Stimulated activated CD4-positive, alpha-beta T cell treated with anti-CD3 and anti-CD28 coated beads, Interleukin-1b, Interleukin-23, amount 100 ng/mL, for 4 hours (primary cell): ENCODE measurements at regions not wholly inside any gene's neighbourhood (a gene's known extent, or its start where the extent isn't known, plus 50 kb on each side); places are given as distances from the start of the nearest gene placed in this dataset.

ENCODE experiments used
- DNase-seq, 2 donors: peaks; one replicate each; pipeline ENCODE4 v3.0.0-alpha.2; 2020; ENCODE audit warnings: low read depth in 2 of 2

DNA sequence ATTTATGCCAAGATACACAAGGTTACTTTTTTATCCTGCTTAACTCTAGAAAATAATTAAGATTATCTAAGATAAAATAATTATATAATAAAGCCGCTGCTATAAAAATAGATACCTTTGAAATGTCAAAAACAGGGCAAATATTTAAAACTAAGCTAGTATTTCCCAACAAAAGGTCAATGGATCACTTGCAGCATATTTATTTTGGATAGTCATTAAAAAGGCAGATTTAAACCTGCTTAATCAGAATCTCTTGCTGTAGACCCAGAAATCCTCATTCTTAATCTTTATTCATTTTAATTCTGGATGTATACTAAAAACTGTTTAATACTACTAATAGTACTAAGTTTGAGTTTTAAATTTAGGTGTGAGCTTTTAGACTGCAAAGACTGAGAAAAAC lies 139.0 kb upstream of the CWC22 start:
- no peak for DNase-seq

DNA sequence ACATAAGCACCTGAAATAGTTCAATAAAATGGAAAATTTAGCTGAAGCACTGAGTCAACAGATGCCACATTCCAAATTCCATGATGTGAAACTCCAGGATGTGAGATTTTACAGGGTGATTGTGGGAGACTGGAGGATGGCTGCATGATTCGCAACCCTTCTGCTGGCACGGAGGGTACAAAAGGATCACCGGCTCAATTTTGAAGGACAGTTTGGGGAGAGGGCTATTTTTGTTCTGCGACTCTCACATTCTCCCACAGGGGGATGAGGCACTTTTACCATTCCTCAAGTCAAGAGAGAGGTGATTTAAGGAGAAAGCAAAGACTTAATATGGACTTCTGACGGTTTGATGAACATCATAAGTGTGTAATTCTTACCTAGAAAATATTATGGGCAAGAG lies 138.1 kb upstream of the CWC22 start:
- DNase-seq: no peak

DNA sequence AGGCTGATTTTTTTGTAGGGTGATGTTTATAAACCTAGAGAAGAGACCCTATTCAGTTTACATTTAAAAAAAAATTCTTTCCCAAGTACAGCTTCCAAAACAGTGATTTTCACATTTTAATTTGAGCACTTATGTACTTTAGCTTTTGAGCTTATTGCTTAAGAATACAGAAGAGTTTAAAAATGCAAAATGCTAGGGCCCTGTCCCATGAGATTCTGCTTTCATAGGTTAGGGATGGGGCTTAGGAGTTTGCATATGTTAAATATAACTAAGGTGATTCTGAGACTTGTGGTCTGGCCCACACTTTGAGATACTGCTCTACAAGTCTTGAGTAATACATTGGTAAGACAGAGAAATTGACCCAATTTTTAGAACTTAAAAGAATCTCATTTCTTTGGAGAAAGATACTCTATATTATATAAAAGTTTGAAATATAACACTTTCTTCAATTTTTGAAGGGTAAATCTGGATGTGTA lies 137.3 kb upstream of the CWC22 start:
- no peak for DNase-seq

DNA sequence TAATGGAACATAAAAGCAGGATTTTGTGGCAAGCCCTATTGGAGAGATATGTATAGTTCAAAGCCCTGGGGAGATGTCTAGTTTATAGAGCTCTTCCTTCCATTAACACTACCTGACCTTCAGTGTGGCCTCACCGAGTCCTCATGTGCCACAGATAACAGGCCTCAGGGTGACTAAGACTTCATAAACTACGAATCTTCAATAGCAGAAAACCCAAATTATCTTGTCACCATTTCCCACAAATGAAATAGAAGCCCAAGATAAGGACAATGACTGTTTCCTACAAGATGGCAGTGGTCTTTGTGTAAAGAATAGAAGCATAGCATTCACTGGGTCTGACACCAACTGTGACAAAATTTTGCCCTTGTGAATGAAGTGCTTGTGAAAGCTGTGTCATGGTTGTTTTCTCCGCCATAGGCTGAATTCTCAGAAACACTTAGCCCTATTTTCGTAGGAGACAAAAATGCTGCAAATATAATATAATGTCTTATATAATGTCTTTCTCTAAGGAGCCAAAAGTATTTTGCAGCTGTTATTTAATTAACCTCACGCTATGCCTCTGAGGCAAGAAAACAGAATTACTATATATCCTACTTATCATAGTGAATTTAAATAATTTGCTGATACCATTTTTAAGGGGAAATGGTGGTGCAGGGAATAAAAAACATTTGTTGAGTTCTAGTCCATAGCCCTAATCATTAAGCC lies 136.7 kb upstream of the CWC22 start:
- DNase-seq: no peak

DNA sequence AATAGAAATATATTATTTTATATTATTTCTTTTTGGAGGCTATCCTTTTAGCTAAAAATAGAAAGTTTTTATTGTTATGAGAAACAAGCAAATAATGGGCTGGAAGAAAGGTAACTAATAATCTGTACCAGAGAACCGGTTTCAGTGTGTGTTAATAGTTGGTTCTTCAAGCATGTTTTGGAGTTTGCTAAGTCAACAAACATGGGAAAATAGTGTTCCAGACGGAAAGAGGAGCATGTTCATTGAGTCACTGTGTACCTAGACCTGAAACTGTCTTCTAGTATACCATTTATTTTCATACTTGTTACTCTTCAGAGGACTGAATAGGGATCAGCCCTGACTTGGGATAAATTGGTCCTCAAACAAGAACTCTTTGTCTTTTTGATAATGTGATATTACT lies 134.5 kb upstream of the CWC22 start:
- DNase-seq: no peak

DNA sequence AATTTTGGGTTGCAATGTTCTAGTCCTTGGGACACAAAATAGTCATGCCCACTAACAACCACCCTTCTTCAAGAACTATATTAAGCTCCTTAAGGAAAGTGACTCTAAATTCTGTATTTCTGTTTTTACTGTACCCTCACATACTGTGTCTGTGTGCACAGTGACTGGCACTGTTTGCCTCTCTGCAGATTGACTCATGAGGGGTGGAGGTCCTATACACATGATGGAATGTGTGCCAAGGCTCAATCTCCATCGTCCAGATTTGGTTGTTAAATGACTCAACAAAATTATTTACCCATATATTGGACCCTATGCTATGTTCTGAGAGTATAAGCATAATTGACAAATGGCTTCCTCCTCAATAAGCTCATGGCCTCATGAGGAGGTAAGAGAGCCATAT lies 126.6 kb upstream of the CWC22 start:
- no peak for DNase-seq

DNA sequence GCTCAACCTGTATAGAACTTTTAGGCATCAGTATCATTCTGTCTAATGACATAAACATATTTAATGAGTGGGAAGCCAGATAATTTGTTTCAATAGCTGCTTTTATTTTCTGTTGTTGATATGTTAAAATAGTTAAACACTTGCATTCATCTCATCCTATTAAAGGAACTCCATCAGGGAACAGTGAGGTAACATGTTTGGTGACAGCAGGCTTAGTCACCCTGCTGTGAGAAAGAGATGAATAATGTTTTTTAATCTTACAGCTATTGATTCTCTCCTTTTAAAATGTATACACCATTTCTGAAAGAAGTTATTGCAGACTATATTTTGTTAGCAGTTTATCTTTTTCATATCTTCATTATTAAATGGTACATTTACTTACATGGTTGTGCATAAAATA lies 123.3 kb upstream of the CWC22 start:
- DNase-seq: no peak

DNA sequence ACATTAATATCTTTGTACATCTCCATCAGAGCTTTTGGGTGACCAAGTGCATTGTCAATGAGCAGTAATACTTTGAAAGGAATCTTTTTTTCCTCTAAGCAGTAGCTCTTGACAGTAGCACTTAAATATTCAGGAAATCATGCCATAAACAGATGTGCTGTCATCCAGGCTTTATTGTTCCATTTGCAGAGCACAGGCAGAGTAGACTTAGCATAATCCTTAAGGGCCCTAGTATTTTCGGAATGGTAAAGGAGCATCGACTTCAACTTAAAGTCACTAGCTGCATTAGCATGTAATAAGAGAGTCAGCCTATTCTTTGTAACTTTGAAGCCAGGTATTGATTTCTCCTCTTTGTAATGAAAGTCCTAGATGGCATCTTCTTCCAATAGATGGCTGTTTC lies 121.8 kb upstream of the CWC22 start:
- DNase-seq: no peak

DNA sequence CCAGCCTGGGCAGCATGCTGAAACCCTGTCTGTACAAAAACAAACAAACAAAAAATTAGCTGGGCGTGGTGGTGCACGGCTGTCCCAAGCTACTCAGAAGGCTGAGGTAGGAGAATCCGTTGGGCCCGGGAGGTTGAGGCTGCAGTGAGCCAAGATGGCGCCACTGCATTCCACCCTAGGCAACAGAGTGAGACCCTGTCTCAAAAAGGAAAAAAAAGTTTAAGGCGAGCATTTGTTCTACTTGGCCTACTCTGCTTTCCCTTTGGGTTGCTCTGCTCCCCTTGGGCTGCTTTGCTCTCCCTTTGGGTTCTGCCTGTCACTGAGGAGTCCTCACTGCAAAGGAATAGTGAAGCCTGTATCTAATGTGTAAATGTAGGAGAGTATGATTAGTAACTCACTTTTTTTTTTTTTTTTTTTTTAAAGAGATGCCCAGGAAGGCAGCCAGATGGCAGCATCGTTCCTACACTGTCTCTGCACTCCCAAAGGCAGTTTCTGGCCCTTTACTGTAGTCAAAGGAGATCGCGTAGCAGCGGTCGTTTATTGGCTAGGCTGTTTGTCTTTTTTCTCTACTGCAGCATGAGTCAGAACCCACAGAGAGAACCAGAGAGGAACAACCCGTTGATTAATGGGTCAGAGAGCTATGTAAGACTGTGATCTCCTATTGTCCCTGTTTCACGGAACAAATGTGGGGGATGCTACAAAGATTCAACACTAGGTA lies 118.3 kb upstream of the CWC22 start:
- peak; percentile 11 to 17 for DNase-seq

DNA sequence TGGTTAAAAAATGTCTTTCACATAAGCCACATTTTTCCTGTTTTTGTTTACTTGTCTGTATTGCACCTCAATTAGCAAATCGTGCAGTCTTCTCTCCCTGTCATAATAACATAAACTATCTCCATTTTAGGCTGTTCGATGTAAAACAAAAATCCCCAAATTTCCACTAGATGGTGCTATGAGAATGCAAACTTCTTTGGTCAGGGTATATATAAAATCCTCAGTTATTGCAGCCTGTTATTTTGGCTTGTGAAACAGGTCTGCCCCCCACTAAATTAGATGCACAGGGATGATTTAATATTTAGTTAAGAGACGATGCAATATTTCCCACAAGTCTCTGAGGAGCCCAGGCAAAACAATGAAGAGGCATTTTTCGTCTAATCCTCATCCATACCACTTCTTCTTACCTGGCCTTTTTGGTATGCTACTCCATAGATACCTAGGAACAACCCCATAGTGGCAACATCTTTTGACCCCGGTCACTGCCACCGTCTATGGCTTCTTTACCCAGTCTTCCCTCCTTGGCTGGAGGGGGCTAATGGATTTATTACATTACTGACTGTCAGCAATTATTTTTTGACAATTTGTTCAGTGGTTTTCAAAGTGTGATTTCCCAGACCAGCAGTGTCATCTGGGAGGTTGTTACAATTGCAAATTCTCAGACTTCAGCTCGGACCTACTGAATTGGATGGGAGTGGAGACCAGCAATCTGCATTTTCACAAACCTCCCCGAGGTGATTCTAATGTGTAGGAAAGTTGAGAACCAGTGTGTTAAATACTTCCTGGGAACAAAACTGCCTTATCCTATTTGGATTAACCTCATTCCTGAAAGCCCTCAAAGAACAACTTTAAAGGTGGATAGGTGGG lies 117.4 kb upstream of the CWC22 start:
- no peak for DNase-seq

DNA sequence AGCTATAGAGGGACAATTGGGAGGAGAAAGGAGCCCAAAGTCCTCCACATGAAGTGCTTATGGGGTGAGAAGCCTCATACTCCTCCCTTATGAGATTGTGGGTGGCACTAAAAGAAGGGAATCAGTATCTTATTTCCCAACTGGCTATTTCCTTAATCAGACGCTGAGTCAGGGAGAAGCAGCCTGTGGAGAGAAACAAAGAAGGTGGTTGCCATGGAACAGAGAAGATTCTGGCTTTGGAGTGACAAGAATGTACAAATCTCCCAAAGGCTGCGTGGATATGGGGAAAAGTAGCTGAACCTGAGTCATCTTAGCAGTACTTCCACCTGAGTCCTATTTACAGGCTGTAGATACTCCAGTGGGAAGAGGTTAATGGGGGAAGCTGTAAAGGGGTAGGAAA lies 115.8 kb upstream of the CWC22 start:
- DNase-seq: no peak

DNA sequence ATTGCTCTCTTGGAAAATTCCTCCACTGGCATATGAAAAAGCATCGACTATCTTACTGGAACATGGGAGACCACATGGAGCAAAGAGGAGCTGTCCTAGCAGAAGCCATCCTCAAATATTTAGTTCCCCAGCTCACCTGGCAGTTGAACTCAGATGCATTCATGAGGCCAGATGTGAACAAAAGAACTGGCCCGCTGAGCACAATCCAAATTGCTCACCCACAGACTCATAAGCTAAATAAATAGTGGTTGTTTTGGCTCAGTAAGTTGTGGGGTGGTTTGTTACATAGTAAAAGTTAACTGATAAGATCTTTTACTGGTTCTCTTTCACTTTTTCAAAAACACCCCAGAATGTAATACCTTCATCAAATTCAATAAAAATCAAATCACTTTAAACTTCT lies 108.6 kb upstream of the CWC22 start:
- DNase-seq: no peak

DNA sequence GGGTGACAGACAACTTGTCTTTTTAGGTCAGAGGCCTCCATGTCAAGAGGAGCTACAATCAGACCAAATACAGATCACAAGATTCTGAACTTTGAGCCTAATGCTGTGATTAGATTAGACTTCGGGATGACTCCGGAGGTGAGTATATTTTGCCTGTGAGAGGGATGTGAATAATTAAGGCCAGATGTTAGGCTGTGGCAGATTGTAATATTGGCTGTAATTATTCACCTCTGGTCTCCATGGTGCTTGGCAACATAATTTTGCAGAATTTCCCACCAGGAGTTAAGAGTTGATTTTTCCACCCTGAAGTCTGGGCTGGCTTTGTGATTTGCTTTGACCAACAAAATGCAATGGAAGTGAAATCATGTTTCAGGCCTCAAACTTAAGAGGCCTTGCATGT lies 108.2 kb upstream of the CWC22 start:
- no peak for DNase-seq

DNA sequence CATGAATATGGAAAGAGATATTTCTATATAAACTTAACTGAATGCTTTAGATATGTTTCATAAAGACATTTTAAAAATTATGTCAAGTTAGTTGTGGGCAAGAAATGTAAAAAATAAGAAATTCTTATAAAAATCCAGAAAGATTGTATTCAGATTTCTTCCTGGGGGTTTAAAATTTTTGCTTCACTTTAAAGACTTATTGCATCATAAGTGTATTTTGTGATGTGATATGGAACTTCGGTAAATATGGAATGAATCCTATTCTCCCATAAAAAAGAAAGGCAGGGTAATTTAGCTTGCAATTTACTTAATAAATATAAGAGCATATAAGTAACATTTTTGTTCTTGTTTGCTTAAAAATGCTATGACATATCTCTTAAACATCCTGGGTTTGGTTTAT lies 104.8 kb upstream of the CWC22 start:
- no peak for DNase-seq

DNA sequence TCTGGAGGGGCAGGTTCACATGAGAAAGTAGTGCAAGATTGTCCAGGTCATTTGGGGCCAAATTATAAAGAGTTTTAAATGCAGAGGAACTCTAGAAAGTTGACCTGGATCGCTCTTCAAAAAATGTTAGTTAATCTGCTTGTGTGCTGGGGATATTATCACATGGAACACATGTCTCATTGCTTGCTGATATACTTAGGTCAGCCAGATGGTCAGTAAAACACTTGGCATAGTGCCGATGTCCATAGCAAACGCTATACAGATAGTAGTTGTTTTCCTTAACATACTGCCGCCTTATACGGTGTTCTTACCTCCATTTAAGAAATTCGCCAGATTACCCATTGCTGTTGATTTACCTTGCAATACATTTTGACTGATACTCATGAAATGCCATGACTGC lies 103.4 kb upstream of the CWC22 start:
- no peak for DNase-seq

DNA sequence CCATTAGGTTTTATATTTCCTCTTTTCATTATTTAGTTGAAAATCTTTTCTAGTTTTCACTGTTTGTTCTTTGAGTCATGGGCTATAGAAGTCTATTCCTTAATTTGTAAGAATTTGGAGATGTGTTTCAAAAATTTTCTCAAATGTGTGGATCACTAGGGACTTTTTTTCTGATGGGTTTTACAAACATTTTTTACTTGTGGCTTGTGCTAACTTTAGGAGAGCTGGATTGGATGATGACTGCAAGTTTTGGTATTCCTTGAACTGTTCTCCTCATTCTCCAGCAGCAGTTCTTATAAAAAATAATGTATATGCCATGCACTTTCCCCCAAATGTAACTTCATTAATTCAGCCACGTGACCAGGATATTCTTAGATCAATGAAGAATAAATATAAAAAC lies 94.7 kb upstream of the CWC22 start:
- no peak for DNase-seq

DNA sequence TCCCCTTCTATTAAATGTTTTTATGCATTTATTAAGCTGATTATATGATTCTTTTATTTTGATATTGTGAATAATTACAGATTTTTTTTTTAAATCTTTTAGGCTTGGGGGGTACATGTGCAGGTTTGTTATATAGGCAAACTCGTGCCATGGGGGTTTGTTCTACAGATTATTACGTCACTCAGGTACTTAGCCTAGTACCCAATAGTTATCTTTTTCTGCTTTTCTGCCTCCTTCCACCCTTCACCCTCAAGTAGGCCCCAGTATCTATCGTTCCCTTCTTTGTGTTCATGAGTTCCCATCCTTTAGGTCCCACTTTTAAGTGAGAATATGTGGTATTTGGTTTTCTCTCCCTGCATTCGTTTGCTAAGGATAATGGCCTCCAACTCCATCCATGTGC lies 92.2 kb upstream of the CWC22 start:
- DNase-seq: no peak

DNA sequence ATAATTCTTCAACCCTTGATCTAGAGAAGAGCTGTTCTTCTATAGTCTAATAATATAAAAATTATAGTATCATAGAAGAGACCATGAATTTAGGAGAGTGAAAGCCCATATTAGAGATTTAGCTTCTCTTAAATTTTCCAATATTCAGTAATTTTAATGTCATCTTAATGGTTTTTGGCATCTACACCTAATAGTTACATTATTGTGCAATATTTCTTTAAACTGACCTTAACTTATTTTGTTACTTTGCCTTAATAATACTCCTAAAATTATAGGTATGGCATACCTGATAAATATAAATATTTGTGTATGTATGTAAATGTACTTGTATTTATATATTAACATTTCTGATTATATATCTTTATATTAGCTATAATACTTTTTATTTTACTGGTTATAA lies 78.0 kb upstream of the CWC22 start:
- DNase-seq: no peak

DNA sequence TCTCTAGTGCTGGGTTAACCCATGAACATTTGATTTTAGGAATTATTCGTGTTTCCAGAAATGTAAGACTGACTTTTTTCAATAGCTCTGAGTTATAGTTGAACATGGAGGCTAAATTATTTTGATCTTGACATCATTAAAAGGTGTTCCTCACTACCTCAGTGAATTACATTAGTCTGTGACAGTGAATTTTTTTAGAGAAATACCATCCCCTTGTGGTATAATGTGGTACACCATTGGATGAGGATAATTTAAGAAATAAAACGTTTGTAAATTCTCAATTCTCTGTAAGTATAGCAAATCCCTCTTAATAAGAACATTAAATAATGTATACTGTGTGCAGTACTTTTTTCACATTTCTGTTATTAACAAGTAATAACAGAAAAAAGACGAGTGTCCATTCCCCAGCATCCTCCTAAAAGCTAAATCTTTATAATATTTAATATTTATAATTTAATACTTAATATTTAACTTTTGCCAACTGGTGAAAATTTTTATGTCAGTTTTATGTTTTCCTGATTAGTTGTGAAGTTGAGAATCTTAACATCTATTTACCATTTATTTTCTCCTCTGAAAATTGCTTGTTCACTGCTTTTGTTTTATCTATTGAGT lies 70.3 kb upstream of the CWC22 start:
- DNase-seq: no peak

DNA sequence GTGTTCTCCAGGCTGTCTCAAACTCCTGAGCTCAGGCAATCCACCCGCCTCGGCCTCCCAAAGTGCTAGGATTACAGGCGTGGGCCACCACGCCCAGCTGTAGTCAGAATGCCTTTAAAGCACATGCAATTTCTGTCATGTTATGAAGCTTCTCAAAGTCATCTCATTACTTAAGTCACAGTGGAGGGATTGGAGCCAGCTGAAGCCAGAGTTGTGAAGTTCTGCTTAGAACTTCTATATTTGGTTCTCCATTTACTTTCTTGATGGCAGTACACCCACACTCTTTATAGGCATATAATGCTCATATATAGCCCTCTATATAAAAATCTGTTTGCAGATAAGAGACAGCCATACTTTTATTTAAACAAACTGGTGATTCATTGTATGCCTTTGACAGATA lies 68.8 kb upstream of the CWC22 start:
- DNase-seq: no peak

DNA sequence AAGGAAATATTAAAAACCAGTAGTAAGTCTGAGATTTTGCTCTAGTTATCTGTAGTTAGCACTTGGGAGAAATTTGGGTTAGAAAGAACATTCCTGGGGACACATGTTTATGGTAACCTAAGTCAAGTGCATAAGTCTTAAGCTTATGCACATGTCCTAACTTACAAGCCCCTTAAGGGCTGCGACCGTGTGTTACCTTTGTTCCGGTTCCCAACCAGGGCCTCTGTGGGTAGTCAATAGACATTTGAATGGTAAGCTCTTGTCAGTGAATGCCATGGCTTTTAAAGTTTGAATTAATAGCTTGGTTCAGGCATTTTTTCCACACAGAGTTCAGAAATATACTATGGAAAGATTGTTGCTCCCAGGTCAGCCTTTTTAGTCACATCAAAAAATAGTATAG lies 64.7 kb upstream of the CWC22 start:
- DNase-seq: no peak

DNA sequence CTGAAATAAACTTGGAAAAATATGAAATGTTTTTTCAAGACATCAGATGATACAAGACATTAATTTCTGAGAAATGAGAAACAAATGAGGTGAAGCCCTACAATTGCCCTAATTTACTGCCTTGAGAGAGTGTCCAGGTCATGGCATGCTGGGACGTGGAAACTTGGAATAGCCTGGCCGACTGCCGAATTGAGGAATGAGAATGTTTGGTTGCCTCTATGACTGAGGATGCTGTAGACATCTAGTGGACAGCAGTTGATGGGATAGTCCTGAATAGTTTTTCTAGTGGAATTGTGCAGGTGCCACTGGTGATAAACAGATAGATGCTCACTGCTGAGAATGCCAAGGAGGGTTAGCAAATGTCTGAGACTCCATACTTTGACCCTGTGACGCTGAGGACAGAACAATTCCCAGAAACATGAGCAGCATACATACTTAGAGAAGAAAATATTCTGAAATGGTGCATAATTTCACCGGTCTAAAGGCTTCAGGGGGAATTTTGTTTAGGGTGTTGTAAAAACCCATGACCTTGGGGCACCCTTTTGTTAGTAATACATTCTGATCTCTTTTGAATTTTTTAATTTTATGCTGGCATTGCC lies 56.5 kb upstream of the CWC22 start:
- DNase-seq: no peak
